ENCODE measurements at regions not wholly inside any gene's neighbourhood (a gene's known extent, or its start where the extent isn't known, plus 50 kb on each side); places are given as distances from the start of the nearest gene placed in this dataset.

DNA sequence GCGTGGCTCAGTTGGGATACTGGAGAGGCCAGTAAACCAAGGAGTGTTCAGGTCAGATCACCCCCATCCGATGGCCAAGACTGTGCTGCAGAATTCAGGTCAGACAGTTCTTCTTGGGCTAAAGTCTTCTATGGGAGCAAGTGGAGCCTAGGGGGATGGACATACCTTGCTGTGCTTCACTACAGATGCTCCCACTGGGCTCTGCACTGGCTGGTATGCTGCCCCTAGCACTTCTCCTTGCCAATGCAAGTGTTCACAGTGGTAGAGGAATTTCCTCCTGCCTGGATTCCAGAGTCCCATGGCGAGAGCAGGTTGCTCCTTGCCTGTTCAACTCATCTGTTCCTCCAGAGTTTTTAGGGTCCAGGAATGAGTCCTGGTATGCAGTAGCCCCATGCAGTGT lies 134.2 kb upstream of the EDIL3 start:
- no peak for FAIRE-seq
- TF ChIP-seq JUN (IDR thresholded peaks at IDR 0.05; ENCODE audit: low read depth, low read length), result no peak
- no peak for TF ChIP-seq MAFK (IDR thresholded peaks at IDR 0.05; ENCODE audit: low read depth, low read length)
- TF ChIP-seq MAX (IDR thresholded peaks at IDR 0.05), result no peak
- no peak for TF ChIP-seq GTF2F1 (IDR thresholded peaks at IDR 0.05; ENCODE audit: borderline replicate concordance, low read depth, low read length)
- no peak for TF ChIP-seq JUND (IDR thresholded peaks at IDR 0.05; ENCODE audit: low read length)
- TF ChIP-seq EGR1 (IDR thresholded peaks at IDR 0.05; ENCODE audit: borderline replicate concordance, low read depth, low read length), result no peak
- no peak for TF ChIP-seq KDM1A (IDR thresholded peaks at IDR 0.05; ENCODE audit: borderline replicate concordance, low read length)
- TF ChIP-seq EZH2 (IDR thresholded peaks at IDR 0.05; ENCODE audit: low read depth, low read length, severe bottlenecking), result no peak
- TF ChIP-seq CBX5 (IDR thresholded peaks at IDR 0.05; ENCODE audit: low read depth, low read length), result no peak
- TF ChIP-seq CEBPB (IDR thresholded peaks at IDR 0.05; ENCODE audit: low read depth, low read length), result no peak
- no peak for TF ChIP-seq KDM5A (IDR thresholded peaks at IDR 0.05; ENCODE audit: low read length)
- no peak for TF ChIP-seq CREB1 (IDR thresholded peaks at IDR 0.05)
- TF ChIP-seq SIRT6 (IDR thresholded peaks at IDR 0.05; ENCODE audit: low read length), result no peak
- no peak for TF ChIP-seq TBP (IDR thresholded peaks at IDR 0.05; ENCODE audit: low read depth, low read length)

More for the DNA sequence above, 134.2 kb upstream of the EDIL3 start:
- Histone ChIP-seq H2BK120ac (replicated peaks; ENCODE audit: low read depth, low read length) (no peak overlapping the region), H2BK20ac (ENCODE audit: low read length) (no peak overlapping the region), H3K9me3 (ENCODE audit: insufficient read depth in 2 of 2, low read depth in 1 of 2, low read length in 1 of 2) (no peaks in the 10 kb centered on the region), H2BK5ac (ENCODE audit: low read depth, low read length) (no peak overlapping the region), H3K23me2 (ENCODE audit: low read depth, low read length) (no peaks in the 10 kb centered on the region), H4K91ac (replicated peaks; ENCODE audit: insufficient read length, low read length) (no peak overlapping the region), H2AFZ (ENCODE audit: low read length) (no peak overlapping the region), H2AK5ac (ENCODE audit: low read depth, low read length) (no peak overlapping the region), H3K56ac (replicated peaks; ENCODE audit: insufficient read length, low read depth, low read length) (no peak overlapping the region), H3K36me3 (ENCODE audit: control insufficient read depth in 2 of 4, insufficient read depth in 4 of 4, low read length in 3 of 4) (no peaks in the 10 kb centered on the region), H4K20me1 (replicated peaks in 1 of 2; ENCODE audit: control insufficient read depth in 1 of 2, insufficient read depth in 2 of 2, low read length in 2 of 2) (no peaks in the 10 kb centered on the region), H3K27me3 (replicated peaks in 1 of 4; ENCODE audit: control insufficient read depth in 3 of 4, extremely low read depth in 1 of 4, insufficient read depth in 3 of 4, low read length in 3 of 4) (no peaks in the 10 kb centered on the region), H3K4me2 (ENCODE audit: insufficient read depth in 1 of 2, low read depth in 2 of 2, low read length in 2 of 2) (no peak overlapping the region), H3K4me1 (replicated peaks in 1 of 4; ENCODE audit: control insufficient read depth in 3 of 4, insufficient read depth in 4 of 4, low read length in 3 of 4) (no peaks in the 10 kb centered on the region), H3K4me3 (ENCODE audit: extremely low read depth in 1 of 4, insufficient read depth in 2 of 4, low read depth in 3 of 4, low read length in 4 of 4) (no peak overlapping the region), H3K9ac (replicated peaks in 1 of 4; ENCODE audit: extremely low read depth in 1 of 4, low read depth in 3 of 4, low read length in 3 of 4) (no peak overlapping the region), H3K27ac (ENCODE audit: low read depth, low read length) (no peak overlapping the region), H3K79me1 (ENCODE audit: low read depth, low read length) (no peaks in the 10 kb centered on the region), H3K4ac (replicated peaks; ENCODE audit: insufficient read length, low read depth, low read length) (no peak overlapping the region), H2BK12ac (ENCODE audit: low read depth, low read length) (no peak overlapping the region), H3K79me2 (ENCODE audit: control insufficient read depth in 1 of 2, insufficient read depth in 2 of 2, low read length in 2 of 2) (no peaks in the 10 kb centered on the region), H3K18ac (ENCODE audit: extremely low read depth, low read length) (no peak overlapping the region), H2BK15ac (ENCODE audit: low read length) (no peak overlapping the region; the same call in 1 of the 2 replicates), H4K8ac (ENCODE audit: extremely low read depth, insufficient read depth, low read length) (peak overlapping the region; percentile 57; the same call in 1 of the 2 replicates), H3K14ac (ENCODE audit: insufficient read length) (no peak overlapping the region), H4K5ac (ENCODE audit: insufficient read length, low read depth, low read length) (no peak overlapping the region), H3K23ac (ENCODE audit: insufficient read length) (no peak overlapping the region)
- WGBS, 2 experiments (ENCODE audit: extremely low coverage in 1 of 2, insufficient coverage in 1 of 2, insufficient read length in 1 of 2, insufficient replicate concordance in 2 of 2, low coverage in 1 of 2, low lambda C conversion rate in 2 of 2, missing lambda C conversion rate in 1 of 2), result 86% methylated on average over 3 of the region's 3 CpGs; no CpG with 5 or more reads in 1 of the 2 experiments
- no peak for DNase-seq (ENCODE audit: low read depth in 1 of 2, low spot score in 2 of 2)
- ChIA-PET POLR2A (ENCODE audit: partially characterized antibody) (no interaction called here), CTCF (ENCODE audit: partially characterized antibody) (no interaction called here)

Data from H1 (cell line).